GM12878 (cell line): ENCODE measurements at regions not wholly inside any gene's neighbourhood (a gene's known extent, or its start where the extent isn't known, plus 50 kb on each side); places are given as distances from the start of the nearest gene placed in this dataset.

Experiments
- ATAC-seq: fragments of 200-7000 bp; cut with Tn5 transposase; 3 replicates; pipeline ENCODE4 v1.9.1; 2020; ENCODE audit warnings: mild to moderate bottlenecking, moderate library complexity
- BruUV-seq: library from RNA; stranded (reverse); fragments of 400-500 nt; replicated peaks from 2 replicates; lab custom pipeline; 2021; lab: Mats Ljungman, UMichigan
- CTCF ChIA-PET: fragments of 300-600 bp; sonication (Branson Sonifier 250); formaldehyde crosslinking; extraction: SDS; loops from one replicate; lab custom pipeline; 2021; ENCODE audit warnings: inconsistent platforms; lab: Yijun Ruan, JAX
- POLR2A ChIA-PET: fragments of 350-600 bp; formaldehyde crosslinking; extraction: SDS; loops from one replicate; lab custom pipeline; 2021; ENCODE audit warnings: inconsistent platforms; lab: Charles Lee
- RAD21 ChIA-PET: fragments of 300-600 bp; sonication (Branson Sonifier 250); formaldehyde crosslinking; loops from one replicate; lab custom pipeline; 2023; ENCODE audit warnings: antibody characterized with exemption; ENCODE audit not compliant: unreplicated experiment; lab: Charles Lee
- SMC1A ChIA-PET: fragments of 300-600 bp; sonication (Branson Sonifier 250); formaldehyde crosslinking; loops from one replicate; lab custom pipeline; 2023; ENCODE audit not compliant: unreplicated experiment, uncharacterized antibody; lab: Charles Lee
- DNase-seq: peaks from one replicate; pipeline ENCODE4 v3.0.0-alpha.2; 2011; ENCODE audit warnings: low read depth, low spot score
- FAIRE-seq: peaks from 3 replicates; lab custom pipeline; 2011; peaks lifted over from hg19 to GRCh38; lab: Jason Lieb, UNC
- H2AFZ ChIP-seq: 2 replicates; pipeline ENCODE4 v1.6.0; 2011; ENCODE audit warnings: low read depth, low read length, control low read depth; ENCODE audit not compliant: control insufficient read depth
- H3K27ac ChIP-seq: 2 replicates; pipeline ENCODE4 v1.5.1; 2011; ENCODE audit warnings: control low read depth; ENCODE audit not compliant: control insufficient read depth, insufficient read depth
- H3K27me3 ChIP-seq, 2 experiments: replicated peaks in 1 of 2; 2 replicates each; pipeline versions ENCODE4 v1.6.0 to v1.6.1; 2011; ENCODE audit warnings: low read length in 1 of 2; ENCODE audit not compliant: control insufficient read depth in 2 of 2, insufficient read depth in 2 of 2
- H3K36me3 ChIP-seq, 2 experiments: 2 replicates each; pipeline ENCODE4 v1.5.1; 2011; ENCODE audit warnings: low read length in 1 of 2; ENCODE audit not compliant: control insufficient read depth in 2 of 2, insufficient read depth in 2 of 2
- H3K4me1 ChIP-seq: 2 replicates; pipeline ENCODE4 v1.6.1; 2011; ENCODE audit warnings: mild to moderate bottlenecking, low read length, moderate library complexity, mixed read lengths; ENCODE audit not compliant: control insufficient read depth, insufficient read depth
- H3K4me2 ChIP-seq: 2 replicates; pipeline ENCODE4 v1.6.0; 2011; ENCODE audit warnings: control low read depth; ENCODE audit not compliant: control insufficient read depth, insufficient read depth
- H3K4me3 ChIP-seq: fragments of 200-600 bp; sonication (generic); 2 replicates; pipeline ENCODE4 v1.5.1; 2016
- H3K79me2 ChIP-seq: 2 replicates; pipeline ENCODE4 v1.6.0; 2011; ENCODE audit warnings: low read length; ENCODE audit not compliant: control insufficient read depth, insufficient read depth
- H3K9ac ChIP-seq: 2 replicates; pipeline ENCODE4 v1.8.0; 2011; ENCODE audit warnings: low read length, control low read depth, mixed read lengths; ENCODE audit not compliant: control insufficient read depth, insufficient read depth
- H3K9me3 ChIP-seq: replicated peaks from 3 replicates; pipeline ENCODE4 v1.5.1; 2011; ENCODE audit warnings: mild to moderate bottlenecking, low read length; ENCODE audit not compliant: control insufficient read depth, insufficient read depth
- H4K20me1 ChIP-seq: 2 replicates; pipeline ENCODE4 v1.6.0; 2011; ENCODE audit not compliant: control insufficient read depth, insufficient read depth
- ATF7 ChIP-seq: fragments of 450-650 bp; IDR thresholded peaks from 2 replicates; pipeline ENCODE4 v1.6.1; 2016; ENCODE audit warnings: low read depth, mild to moderate bottlenecking
- CHD4 ChIP-seq: fragments of 200-600 bp; sonication (generic); IDR thresholded peaks from 2 replicates; pipeline ENCODE4 v1.6.1; 2016; ENCODE audit warnings: mild to moderate bottlenecking
- EZH2 ChIP-seq: IDR thresholded peaks from 2 replicates; pipeline ENCODE4 v1.6.1; 2012; ENCODE audit warnings: low read depth, mild to moderate bottlenecking, control low read depth, inconsistent platforms, low read length, borderline replicate concordance; ENCODE audit not compliant: control insufficient read depth
- JUND ChIP-seq: IDR thresholded peaks from 2 replicates; pipeline ENCODE4 v1.6.1; 2012; ENCODE audit warnings: low read depth, mild to moderate bottlenecking, low read length, improper control_type of control experiment, moderate library complexity
- KAT2A ChIP-seq: conservative IDR thresholded peaks from 2 replicates; pipeline ENCODE4 v1.6.1; 2011; ENCODE audit warnings: low read depth, low read length; ENCODE audit not compliant: control insufficient read depth
- KLF5 ChIP-seq: fragments of 450-650 bp; IDR thresholded peaks from 2 replicates; pipeline ENCODE4 v1.6.1; 2014; ENCODE audit warnings: mild to moderate bottlenecking; ENCODE audit not compliant: partially characterized antibody
- MYC ChIP-seq: IDR thresholded peaks from 2 replicates; pipeline ENCODE4 v1.6.1; 2011; ENCODE audit warnings: mild to moderate bottlenecking, low read length, moderate library complexity, inconsistent platforms; ENCODE audit not compliant: insufficient read depth, insufficient replicate concordance, insufficient read length, severe bottlenecking
- NR2F1 ChIP-seq: fragments of 450-650 bp; conservative IDR thresholded peaks from 2 replicates; pipeline ENCODE4 v1.6.1; 2017; ENCODE audit warnings: mild to moderate bottlenecking
- PAX5 ChIP-seq: IDR thresholded peaks from 2 replicates; pipeline ENCODE4 v1.6.1; 2011; ENCODE audit warnings: low read depth, low read length, borderline replicate concordance
- RAD51 ChIP-seq: fragments of 450-650 bp; IDR thresholded peaks from 2 replicates; pipeline ENCODE4 v1.6.1; 2016; ENCODE audit warnings: moderate library complexity, mild to moderate bottlenecking, inconsistent platforms
- RB1 ChIP-seq: fragments of 450-650 bp; formaldehyde crosslinking; IDR thresholded peaks from 2 replicates; pipeline ENCODE4 v1.6.1; 2017; ENCODE audit warnings: mild to moderate bottlenecking, borderline replicate concordance
- STAT3 ChIP-seq: IDR thresholded peaks from 2 replicates; pipeline ENCODE4 v1.6.1; 2011; ENCODE audit warnings: low read depth, low read length, improper control_type of control experiment
- WGBS: methylation state at CpG from one replicate; pipeline ENCODE4 v1.1.6; 2016; ENCODE audit warnings: low lambda C conversion rate; ENCODE audit not compliant: insufficient replicate concordance, insufficient coverage; ENCODE audit errors: missing lambda C conversion rate; 5-methylcytosine and 5-hydroxymethylcytosine counted together
- in situ Hi-C: fragments of 300-500 bp; cut with MboI; formaldehyde crosslinking; loops from 9 replicates; pipeline ENCODE4 v1.14.3; 2018; ENCODE audit warnings: mixed read lengths
- intact Hi-C: fragments of 100-400 bp; cut with micrococcal nuclease; formaldehyde crosslinking; loops from one replicate; pipeline ENCODE4 v1.14.2; 2022; ENCODE audit not compliant: unreplicated experiment
- TF ChIP-seq, protein P1 (sequence below): fragments of 150-350 bp; IDR thresholded peaks from 2 replicates; pipeline ENCODE4 v1.6.1; 2014; ENCODE audit warnings: mild to moderate bottlenecking, low read depth, low read length
- TF ChIP-seq, protein P2 (sequence below): fragments of 450-650 bp; IDR thresholded peaks from 2 replicates; pipeline ENCODE4 v1.6.1; 2017; ENCODE audit warnings: mild to moderate bottlenecking, moderate library complexity
- TF ChIP-seq, protein P3 (sequence below): fragments of 450-650 bp; formaldehyde crosslinking; IDR thresholded peaks from 2 replicates; pipeline ENCODE4 v1.4.0; 2020; ENCODE audit warnings: mild to moderate bottlenecking, moderate library complexity

DNA sequence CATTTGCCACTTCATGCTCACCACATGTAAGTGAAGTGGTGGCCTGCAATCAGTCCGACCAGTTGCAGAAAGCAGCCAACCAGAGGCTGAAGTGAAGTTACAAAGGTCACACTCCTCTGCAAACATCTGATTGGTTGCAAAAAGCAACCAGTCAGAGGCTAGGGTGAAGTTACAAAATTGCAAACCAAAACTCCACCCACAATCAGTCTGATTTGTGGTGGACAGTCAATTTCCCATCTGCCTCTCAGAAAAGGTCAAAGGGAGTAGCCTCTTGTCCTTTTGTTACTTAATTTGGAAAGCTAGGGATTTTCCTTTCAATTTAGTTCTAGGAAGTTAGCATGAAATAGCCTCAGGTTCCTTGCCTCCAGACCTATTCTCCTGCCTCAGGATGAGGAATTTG lies 185.0 kb downstream of the UXS1 start:
- BruUV-seq: no TSS peak
- no peaks in the 10 kb centered on the region for H3K36me3 ChIP-seq
- H3K27me3 ChIP-seq: no peaks in the 10 kb centered on the region
- intact Hi-C loops: no loop called here
- no peak overlapping the region for H3K9ac ChIP-seq
- H3K27ac ChIP-seq: no peak overlapping the region
- H3K9me3 ChIP-seq: no peaks in the 10 kb centered on the region; the same call in 2 of the 3 replicates
- TF ChIP-seq RAD51 (no peak), MYC (no peak), KLF5 (no peak), JUND (no peak), CHD4 (no peak), NR2F1 (no peak), STAT3 (no peak), ATF7 (no peak), KAT2A (no peak), PAX5 (no peak), EZH2 (no peak), RB1 (no peak)
- TF ChIP-seq, protein P1, sequence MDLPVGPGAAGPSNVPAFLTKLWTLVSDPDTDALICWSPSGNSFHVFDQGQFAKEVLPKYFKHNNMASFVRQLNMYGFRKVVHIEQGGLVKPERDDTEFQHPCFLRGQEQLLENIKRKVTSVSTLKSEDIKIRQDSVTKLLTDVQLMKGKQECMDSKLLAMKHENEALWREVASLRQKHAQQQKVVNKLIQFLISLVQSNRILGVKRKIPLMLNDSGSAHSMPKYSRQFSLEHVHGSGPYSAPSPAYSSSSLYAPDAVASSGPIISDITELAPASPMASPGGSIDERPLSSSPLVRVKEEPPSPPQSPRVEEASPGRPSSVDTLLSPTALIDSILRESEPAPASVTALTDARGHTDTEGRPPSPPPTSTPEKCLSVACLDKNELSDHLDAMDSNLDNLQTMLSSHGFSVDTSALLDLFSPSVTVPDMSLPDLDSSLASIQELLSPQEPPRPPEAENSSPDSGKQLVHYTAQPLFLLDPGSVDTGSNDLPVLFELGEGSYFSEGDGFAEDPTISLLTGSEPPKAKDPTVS: no peak
- TF ChIP-seq, protein P2, sequence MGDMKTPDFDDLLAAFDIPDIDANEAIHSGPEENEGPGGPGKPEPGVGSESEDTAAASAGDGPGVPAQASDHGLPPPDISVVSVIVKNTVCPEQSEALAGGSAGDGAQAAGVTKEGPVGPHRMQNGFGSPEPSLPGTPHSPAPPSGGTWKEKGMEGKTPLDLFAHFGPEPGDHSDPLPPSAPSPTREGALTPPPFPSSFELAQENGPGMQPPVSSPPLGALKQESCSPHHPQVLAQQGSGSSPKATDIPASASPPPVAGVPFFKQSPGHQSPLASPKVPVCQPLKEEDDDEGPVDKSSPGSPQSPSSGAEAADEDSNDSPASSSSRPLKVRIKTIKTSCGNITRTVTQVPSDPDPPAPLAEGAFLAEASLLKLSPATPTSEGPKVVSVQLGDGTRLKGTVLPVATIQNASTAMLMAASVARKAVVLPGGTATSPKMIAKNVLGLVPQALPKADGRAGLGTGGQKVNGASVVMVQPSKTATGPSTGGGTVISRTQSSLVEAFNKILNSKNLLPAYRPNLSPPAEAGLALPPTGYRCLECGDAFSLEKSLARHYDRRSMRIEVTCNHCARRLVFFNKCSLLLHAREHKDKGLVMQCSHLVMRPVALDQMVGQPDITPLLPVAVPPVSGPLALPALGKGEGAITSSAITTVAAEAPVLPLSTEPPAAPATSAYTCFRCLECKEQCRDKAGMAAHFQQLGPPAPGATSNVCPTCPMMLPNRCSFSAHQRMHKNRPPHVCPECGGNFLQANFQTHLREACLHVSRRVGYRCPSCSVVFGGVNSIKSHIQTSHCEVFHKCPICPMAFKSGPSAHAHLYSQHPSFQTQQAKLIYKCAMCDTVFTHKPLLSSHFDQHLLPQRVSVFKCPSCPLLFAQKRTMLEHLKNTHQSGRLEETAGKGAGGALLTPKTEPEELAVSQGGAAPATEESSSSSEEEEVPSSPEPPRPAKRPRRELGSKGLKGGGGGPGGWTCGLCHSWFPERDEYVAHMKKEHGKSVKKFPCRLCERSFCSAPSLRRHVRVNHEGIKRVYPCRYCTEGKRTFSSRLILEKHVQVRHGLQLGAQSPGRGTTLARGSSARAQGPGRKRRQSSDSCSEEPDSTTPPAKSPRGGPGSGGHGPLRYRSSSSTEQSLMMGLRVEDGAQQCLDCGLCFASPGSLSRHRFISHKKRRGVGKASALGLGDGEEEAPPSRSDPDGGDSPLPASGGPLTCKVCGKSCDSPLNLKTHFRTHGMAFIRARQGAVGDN: no peak
- TF ChIP-seq, protein P3, sequence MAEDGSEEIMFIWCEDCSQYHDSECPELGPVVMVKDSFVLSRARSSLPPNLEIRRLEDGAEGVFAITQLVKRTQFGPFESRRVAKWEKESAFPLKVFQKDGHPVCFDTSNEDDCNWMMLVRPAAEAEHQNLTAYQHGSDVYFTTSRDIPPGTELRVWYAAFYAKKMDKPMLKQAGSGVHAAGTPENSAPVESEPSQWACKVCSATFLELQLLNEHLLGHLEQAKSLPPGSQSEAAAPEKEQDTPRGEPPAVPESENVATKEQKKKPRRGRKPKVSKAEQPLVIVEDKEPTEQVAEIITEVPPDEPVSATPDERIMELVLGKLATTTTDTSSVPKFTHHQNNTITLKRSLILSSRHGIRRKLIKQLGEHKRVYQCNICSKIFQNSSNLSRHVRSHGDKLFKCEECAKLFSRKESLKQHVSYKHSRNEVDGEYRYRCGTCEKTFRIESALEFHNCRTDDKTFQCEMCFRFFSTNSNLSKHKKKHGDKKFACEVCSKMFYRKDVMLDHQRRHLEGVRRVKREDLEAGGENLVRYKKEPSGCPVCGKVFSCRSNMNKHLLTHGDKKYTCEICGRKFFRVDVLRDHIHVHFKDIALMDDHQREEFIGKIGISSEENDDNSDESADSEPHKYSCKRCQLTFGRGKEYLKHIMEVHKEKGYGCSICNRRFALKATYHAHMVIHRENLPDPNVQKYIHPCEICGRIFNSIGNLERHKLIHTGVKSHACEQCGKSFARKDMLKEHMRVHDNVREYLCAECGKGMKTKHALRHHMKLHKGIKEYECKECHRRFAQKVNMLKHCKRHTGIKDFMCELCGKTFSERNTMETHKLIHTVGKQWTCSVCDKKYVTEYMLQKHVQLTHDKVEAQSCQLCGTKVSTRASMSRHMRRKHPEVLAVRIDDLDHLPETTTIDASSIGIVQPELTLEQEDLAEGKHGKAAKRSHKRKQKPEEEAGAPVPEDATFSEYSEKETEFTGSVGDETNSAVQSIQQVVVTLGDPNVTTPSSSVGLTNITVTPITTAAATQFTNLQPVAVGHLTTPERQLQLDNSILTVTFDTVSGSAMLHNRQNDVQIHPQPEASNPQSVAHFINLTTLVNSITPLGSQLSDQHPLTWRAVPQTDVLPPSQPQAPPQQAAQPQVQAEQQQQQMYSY (CRISPR knock-in tag): no peak
- no peaks in the 10 kb centered on the region for H4K20me1 ChIP-seq
- DNase-seq (no peak), FAIRE-seq (no peak), ATAC-seq (no peak)
- no peak overlapping the region for H2AFZ ChIP-seq
- no peaks in the 10 kb centered on the region for H3K79me2 ChIP-seq
- H3K4me3 ChIP-seq: no peak overlapping the region
- RAD21 ChIA-PET: no interaction called here
- 0% methylated on average over 1 of the region's 1 CpG for WGBS
- in situ Hi-C loops: no loop called here
- no peaks in the 10 kb centered on the region for H3K4me1 ChIP-seq
- H3K4me2 ChIP-seq: no peak overlapping the region
- SMC1A ChIA-PET: no interaction called here
- POLR2A ChIA-PET: no interaction called here
- CTCF ChIA-PET: no interaction called here
